Raji (cell line): ENCODE measurements at regions not wholly inside any gene's neighbourhood (a gene's known extent, or its start where the extent isn't known, plus 50 kb on each side); places are given as distances from the start of the nearest gene placed in this dataset.

ENCODE experiments used
- POLR2A ChIP-seq: IDR thresholded peaks from 2 replicates; pipeline ENCODE4 v1.6.1; 2011; ENCODE audit warnings: low read depth, low read length, control low read depth; ENCODE audit not compliant: insufficient read depth

- TF ChIP-seq POLR2A, result no peak
These were observed 131.4 kb downstream of the TMCO5A start for GRCh38 chr15:38065721-38066345.

- no peak for TF ChIP-seq POLR2A
These were observed 132.2 kb downstream of the TMCO5A start for GRCh38 chr15:38066612-38067011.

- no peak for TF ChIP-seq POLR2A
These were observed 134.4 kb downstream of the TMCO5A start for GRCh38 chr15:38068626-38069391.

- no peak for TF ChIP-seq POLR2A
These were observed 135.1 kb downstream of the TMCO5A start for GRCh38 chr15:38069511-38070011.

GRCh38 chr15:38070778-38071177, 136.3 kb downstream of the TMCO5A start:
- no peak for TF ChIP-seq POLR2A

- no peak for TF ChIP-seq POLR2A
These were observed 137.0 kb downstream of the TMCO5A start for GRCh38 chr15:38071211-38071972.

GRCh38 chr15:38072007-38072347, 137.5 kb downstream of the TMCO5A start:
- no peak for TF ChIP-seq POLR2A

GRCh38 chr15:38072348-38073177, 138.1 kb downstream of the TMCO5A start:
- no peak for TF ChIP-seq POLR2A

GRCh38 chr15:38073178-38073946, 138.9 kb downstream of the TMCO5A start:
- TF ChIP-seq POLR2A, result no peak

GRCh38 chr15:38074029-38074428, 139.6 kb downstream of the TMCO5A start:
- TF ChIP-seq POLR2A, result no peak

GRCh38 chr15:38075466-38075865, 141.0 kb downstream of the TMCO5A start:
- no peak for TF ChIP-seq POLR2A

GRCh38 chr15:38076786-38077185, 142.3 kb downstream of the TMCO5A start:
- TF ChIP-seq POLR2A, result no peak

- no peak for TF ChIP-seq POLR2A
These were observed 144.8 kb downstream of the TMCO5A start for GRCh38 chr15:38079236-38079635.

GRCh38 chr15:38080651-38081275, 146.3 kb downstream of the TMCO5A start:
- no peak for TF ChIP-seq POLR2A
